ENCODE measurements at regions not wholly inside any gene's neighbourhood (a gene's known extent, or its start where the extent isn't known, plus 50 kb on each side); places are given as distances from the start of the nearest gene placed in this dataset.
"Not testable (repeated sequence)": the region's sequence is repeated elsewhere in the genome, so short reads cannot be mapped to it uniquely, and the experiment has no call there.

DNA sequence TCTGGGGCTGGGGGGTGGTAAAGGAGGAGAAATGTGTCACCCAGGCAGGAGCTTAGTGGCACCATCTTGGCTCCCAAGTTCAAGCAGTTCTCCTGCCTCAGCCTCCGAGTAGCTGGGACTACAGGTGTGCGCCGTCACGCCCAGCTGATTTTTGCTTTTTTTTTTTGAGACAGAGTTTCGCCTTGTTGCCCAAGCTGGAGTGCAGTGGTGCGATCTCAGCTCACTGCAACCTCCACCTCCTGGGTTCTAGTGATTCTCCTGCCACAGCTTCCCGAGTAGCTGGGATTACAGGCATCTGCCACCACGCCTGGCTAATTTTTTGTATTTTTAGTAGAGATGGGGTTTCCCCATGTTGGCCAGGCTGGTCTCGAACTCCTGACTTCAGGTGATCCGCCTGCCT is 82.1 kb upstream of the METTL9 start:
- not testable (repeated sequence) for H3K9me2 ChIP-seq (ENCODE audit: insufficient read depth, low read length); H3K9me3 ChIP-seq (ENCODE audit: low read length); H3K36me3 ChIP-seq (ENCODE audit: insufficient read depth, low read length); H3K4me2 ChIP-seq (ENCODE audit: low read length); H2AFZ ChIP-seq (ENCODE audit: low read depth, low read length); H3K9ac ChIP-seq (ENCODE audit: low read length); H4K20me1 ChIP-seq (ENCODE audit: insufficient read depth); H3F3A ChIP-seq (ENCODE audit: insufficient read depth, low read length, poor library complexity, severe bottlenecking); H3K4me3 ChIP-seq (ENCODE audit: low read length); H3K27me3 ChIP-seq (ENCODE audit: insufficient read depth, low read depth, low read length); H3K27ac ChIP-seq (ENCODE audit: low read length)
- H3K79me2 ChIP-seq (replicated peaks; ENCODE audit: insufficient read depth, low read length), result peaks cover 25% of the 10 kb centered on the region

DNA sequence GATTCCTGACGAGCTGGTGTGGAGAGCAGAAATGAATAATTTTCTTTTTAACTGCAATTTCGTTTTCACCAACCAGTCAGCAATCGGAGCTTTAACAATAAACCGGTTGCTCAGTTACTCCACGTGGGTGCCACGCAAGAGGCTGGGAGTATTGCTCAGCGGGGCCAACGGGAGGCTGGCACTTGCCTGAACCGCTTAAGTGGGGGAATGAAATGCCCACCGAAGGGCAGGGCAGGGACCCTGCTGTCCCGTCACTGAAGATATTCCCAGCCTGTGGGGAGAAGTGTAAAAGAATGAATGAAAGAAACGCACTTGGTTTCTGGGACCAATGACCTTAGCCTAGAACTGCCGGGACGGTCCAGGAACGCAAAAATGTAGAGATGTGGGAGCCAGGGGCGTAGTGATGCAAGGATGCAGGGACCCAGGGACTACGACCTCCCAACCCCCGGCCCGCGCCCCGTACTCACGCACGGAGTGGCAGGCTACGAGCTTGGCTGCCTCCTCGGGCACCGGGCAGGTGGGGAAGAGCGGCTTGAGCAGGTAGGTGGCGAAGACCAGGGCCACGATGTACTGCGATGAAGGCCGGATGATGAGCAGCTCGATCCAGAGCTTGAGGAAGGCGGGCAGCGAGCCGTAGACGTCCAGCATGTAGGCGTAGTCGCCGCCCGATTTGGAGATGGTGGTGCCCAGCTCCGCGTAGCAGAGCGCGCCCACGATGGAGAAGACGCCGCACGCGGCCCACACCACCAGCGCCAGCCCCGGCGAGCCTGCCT is 79.8 kb upstream of the METTL9 start:
- not testable (repeated sequence) for H3F3A ChIP-seq (ENCODE audit: insufficient read depth, low read length, poor library complexity, severe bottlenecking); H3K27me3 ChIP-seq (ENCODE audit: insufficient read depth, low read depth, low read length); H3K9me2 ChIP-seq (ENCODE audit: insufficient read depth, low read length); H4K20me1 ChIP-seq (ENCODE audit: insufficient read depth); H3K9me3 ChIP-seq (ENCODE audit: low read length); H3K36me3 ChIP-seq (ENCODE audit: insufficient read depth, low read length); H2AFZ ChIP-seq (ENCODE audit: low read depth, low read length)
- peak overlapping the region; percentile 75 for H3K9ac ChIP-seq (ENCODE audit: low read length)
- TF ChIP-seq MXI1 (conservative IDR thresholded peaks at IDR 0.05; ENCODE audit: poor library complexity, severe bottlenecking), result peak; percentile 93
- peak overlapping the region; percentile 67 for H3K4me3 ChIP-seq (ENCODE audit: low read length)
- peak overlapping the region; percentile 51 for H3K27ac ChIP-seq (ENCODE audit: low read length)
- H3K4me2 ChIP-seq (ENCODE audit: low read length), result peak overlapping the region; percentile 19
- H3K79me2 ChIP-seq (replicated peaks; ENCODE audit: insufficient read depth, low read length), result peaks cover 11% of the 10 kb centered on the region

DNA sequence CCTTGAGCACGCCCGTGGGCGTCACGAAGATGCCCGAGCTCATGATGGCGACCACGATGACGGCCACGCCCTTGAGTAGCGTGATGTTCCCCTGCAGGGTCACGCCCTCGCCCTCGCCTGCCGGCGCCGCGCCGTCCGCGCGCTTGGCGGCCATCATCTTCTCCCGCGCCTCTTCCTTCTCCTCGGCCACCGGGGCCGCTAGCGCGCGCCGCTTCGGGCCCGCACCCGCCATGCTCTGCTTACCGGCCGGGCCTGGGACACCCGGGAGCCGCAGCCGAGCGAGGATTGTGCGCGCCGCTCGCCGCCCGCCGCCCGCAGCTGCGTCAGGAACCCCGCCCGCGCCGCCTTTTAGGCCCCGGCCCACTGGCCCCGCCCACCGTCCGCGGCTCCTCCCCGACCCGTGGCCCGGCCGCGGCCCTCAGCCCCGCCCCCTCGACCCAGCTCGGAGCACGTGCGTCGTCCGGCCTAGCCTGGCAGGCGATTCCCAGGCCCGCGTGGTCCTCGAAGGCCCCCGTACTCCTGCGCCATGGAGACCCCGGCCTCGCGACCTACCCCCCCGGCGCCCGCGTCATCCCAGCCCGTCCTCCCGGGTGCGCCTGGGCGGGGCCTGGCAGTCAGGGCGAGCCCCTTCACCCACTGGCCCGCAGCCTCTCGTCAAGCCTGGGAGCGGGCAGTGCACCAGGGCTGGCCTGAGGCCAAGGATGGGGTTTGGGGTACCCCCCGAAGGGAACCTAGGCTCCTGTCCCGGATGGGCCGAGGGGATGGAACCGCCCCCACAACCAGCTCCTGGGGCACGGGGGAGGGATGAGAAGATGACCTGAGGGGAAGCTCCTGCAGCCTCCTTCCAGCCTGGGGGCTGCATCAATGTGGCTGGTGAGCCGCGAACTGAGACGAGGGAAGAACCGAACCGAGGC is 79.0 kb upstream of the METTL9 start:
- H3K4me2 ChIP-seq (ENCODE audit: low read length); H3K79me2 ChIP-seq (replicated peaks; ENCODE audit: insufficient read depth, low read length); H3K36me3 ChIP-seq (ENCODE audit: insufficient read depth, low read length); H3K9me3 ChIP-seq (ENCODE audit: low read length); H3K27me3 ChIP-seq (ENCODE audit: insufficient read depth, low read depth, low read length); H3K9me2 ChIP-seq (ENCODE audit: insufficient read depth, low read length); H3F3A ChIP-seq (ENCODE audit: insufficient read depth, low read length, poor library complexity, severe bottlenecking); H4K20me1 ChIP-seq (ENCODE audit: insufficient read depth): not testable (repeated sequence)
- Histone ChIP-seq H2AFZ (ENCODE audit: low read depth, low read length) (peak overlapping the region; percentile 40), H3K27ac (ENCODE audit: low read length) (peak overlapping the region; percentile 51), H3K9ac (ENCODE audit: low read length) (peak overlapping the region; percentile 75), H3K4me3 (ENCODE audit: low read length) (peak overlapping the region; percentile 67)
- TF ChIP-seq, protein P1, sequence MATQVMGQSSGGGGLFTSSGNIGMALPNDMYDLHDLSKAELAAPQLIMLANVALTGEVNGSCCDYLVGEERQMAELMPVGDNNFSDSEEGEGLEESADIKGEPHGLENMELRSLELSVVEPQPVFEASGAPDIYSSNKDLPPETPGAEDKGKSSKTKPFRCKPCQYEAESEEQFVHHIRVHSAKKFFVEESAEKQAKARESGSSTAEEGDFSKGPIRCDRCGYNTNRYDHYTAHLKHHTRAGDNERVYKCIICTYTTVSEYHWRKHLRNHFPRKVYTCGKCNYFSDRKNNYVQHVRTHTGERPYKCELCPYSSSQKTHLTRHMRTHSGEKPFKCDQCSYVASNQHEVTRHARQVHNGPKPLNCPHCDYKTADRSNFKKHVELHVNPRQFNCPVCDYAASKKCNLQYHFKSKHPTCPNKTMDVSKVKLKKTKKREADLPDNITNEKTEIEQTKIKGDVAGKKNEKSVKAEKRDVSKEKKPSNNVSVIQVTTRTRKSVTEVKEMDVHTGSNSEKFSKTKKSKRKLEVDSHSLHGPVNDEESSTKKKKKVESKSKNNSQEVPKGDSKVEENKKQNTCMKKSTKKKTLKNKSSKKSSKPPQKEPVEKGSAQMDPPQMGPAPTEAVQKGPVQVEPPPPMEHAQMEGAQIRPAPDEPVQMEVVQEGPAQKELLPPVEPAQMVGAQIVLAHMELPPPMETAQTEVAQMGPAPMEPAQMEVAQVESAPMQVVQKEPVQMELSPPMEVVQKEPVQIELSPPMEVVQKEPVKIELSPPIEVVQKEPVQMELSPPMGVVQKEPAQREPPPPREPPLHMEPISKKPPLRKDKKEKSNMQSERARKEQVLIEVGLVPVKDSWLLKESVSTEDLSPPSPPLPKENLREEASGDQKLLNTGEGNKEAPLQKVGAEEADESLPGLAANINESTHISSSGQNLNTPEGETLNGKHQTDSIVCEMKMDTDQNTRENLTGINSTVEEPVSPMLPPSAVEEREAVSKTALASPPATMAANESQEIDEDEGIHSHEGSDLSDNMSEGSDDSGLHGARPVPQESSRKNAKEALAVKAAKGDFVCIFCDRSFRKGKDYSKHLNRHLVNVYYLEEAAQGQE (IDR thresholded peaks at IDR 0.05; ENCODE audit: borderline replicate concordance), result peak; percentile 22
- TF ChIP-seq POLR2AphosphoS5 (IDR thresholded peaks at IDR 0.05) (peak; percentile 73), MXI1 (conservative IDR thresholded peaks at IDR 0.05; ENCODE audit: poor library complexity, severe bottlenecking) (peak; percentile 76)

DNA sequence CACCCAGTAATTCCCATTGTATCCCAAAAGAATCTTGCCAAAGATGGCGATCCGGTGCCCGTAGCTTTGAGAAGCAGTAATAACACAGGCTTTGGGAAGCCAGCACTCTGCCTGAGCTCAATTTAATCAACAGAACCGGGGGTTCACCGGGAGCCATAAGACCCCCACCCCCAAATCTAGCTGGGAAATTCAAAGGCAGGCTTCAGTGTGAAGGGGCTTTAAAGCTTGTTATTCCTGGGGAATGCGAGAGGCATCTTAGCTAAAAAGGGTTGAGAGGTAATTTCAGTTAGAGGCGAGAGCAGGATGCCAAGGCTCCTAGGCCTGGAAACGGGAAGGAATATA is 78.4 kb upstream of the METTL9 start:
- not testable (repeated sequence) for H3K4me2 ChIP-seq (ENCODE audit: low read length); H3K27ac ChIP-seq (ENCODE audit: low read length); H4K20me1 ChIP-seq (ENCODE audit: insufficient read depth); H3K27me3 ChIP-seq (ENCODE audit: insufficient read depth, low read depth, low read length); H3K9me2 ChIP-seq (ENCODE audit: insufficient read depth, low read length); H2AFZ ChIP-seq (ENCODE audit: low read depth, low read length); H3K79me2 ChIP-seq (replicated peaks; ENCODE audit: insufficient read depth, low read length); H3F3A ChIP-seq (ENCODE audit: insufficient read depth, low read length, poor library complexity, severe bottlenecking); H3K36me3 ChIP-seq (ENCODE audit: insufficient read depth, low read length); H3K9me3 ChIP-seq (ENCODE audit: low read length)
- Histone ChIP-seq H3K4me3 (ENCODE audit: low read length) (peak overlapping the region; percentile 67), H3K9ac (ENCODE audit: low read length) (peak overlapping the region; percentile 31)

DNA sequence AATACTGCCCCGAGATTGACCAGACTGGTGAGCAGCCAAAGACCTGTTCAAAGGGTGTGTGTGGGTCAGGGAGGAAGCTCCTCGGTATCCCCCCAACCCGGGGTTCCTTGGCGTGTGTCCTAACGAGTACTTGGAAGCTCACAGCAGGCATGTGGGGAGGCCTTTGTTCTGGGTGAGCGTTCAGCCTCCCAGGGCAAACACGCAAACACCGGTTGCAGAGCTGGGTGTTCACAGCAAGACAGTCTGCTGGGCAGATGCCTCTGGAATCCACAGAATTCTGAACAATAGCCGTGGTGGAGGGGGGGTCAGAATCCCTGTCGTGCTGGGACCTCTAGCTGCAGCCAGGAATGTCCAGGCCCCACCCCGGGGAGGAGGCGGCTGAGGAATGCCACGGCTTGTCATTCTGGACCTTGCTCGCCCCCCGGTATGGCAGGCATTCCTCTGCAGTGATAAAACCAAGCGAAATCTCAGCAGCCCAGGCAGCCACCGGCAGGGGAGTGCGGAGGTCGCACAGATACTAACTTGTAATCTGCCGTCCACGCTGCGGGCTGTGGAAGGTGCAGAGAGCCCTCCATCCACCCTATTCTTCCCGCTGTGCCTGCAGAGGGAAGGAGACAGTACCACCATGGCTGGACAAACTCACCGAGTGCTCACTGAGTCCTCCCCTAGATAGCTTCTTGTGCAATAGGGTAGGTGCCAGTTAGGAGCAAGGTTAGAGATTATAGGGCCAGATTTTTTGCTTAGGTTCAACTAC is 77.8 kb upstream of the METTL9 start:
- H3K27me3 ChIP-seq (ENCODE audit: insufficient read depth, low read depth, low read length); H3K4me3 ChIP-seq (ENCODE audit: low read length); H3K36me3 ChIP-seq (ENCODE audit: insufficient read depth, low read length); H3K4me2 ChIP-seq (ENCODE audit: low read length); H2AFZ ChIP-seq (ENCODE audit: low read depth, low read length); H3K9me3 ChIP-seq (ENCODE audit: low read length); H3K9me2 ChIP-seq (ENCODE audit: insufficient read depth, low read length); H3F3A ChIP-seq (ENCODE audit: insufficient read depth, low read length, poor library complexity, severe bottlenecking); H3K79me2 ChIP-seq (replicated peaks; ENCODE audit: insufficient read depth, low read length); H4K20me1 ChIP-seq (ENCODE audit: insufficient read depth): not testable (repeated sequence)
- peak overlapping the region; percentile 20 for H3K27ac ChIP-seq (ENCODE audit: low read length)
- H3K9ac ChIP-seq (ENCODE audit: low read length), result peak overlapping the region; percentile 31

DNA sequence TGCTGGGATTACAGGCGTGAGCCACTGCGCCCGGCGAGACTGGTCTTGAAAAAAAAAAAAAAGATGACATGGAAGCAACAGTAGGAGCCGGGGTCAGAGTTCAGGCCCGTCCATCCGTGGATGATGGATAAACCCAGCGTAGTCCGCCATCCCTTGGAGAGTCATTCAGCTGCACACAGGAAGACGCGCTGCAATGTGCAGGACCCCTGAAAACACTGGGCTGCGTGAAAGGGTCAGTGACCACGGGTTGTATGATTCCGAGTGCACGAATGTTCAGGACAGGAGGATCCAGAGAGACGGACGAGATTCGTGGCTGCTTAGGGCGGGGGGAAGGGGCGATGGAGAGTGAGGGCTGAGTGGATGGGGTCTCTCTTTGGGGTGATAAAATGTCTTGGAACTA is 76.5 kb upstream of the METTL9 start:
- not testable (repeated sequence) for H3K9me3 ChIP-seq (ENCODE audit: low read length); H3K27ac ChIP-seq (ENCODE audit: low read length); H3K4me3 ChIP-seq (ENCODE audit: low read length)

More for the DNA sequence above, 76.5 kb upstream of the METTL9 start:
- not testable (repeated sequence) for H3K36me3 ChIP-seq (ENCODE audit: insufficient read depth, low read length); H3K9ac ChIP-seq (ENCODE audit: low read length); H4K20me1 ChIP-seq (ENCODE audit: insufficient read depth); H3K27me3 ChIP-seq (ENCODE audit: insufficient read depth, low read depth, low read length); H2AFZ ChIP-seq (ENCODE audit: low read depth, low read length); H3F3A ChIP-seq (ENCODE audit: insufficient read depth, low read length, poor library complexity, severe bottlenecking); H3K79me2 ChIP-seq (replicated peaks; ENCODE audit: insufficient read depth, low read length); H3K9me2 ChIP-seq (ENCODE audit: insufficient read depth, low read length); H3K4me2 ChIP-seq (ENCODE audit: low read length)
